Cerebellar nuclear complex (tissue), 1 donor: ENCODE measurements at regions not wholly inside any gene's neighbourhood (a gene's known extent, or its start where the extent isn't known, plus 50 kb on each side); places are given as distances from the start of the nearest gene placed in this dataset.

Experiments
- DNase-seq, 2 experiments: peaks; one replicate each; lab custom pipeline; 2025; lab: John Stamatoyannopoulos, UW

DNA sequence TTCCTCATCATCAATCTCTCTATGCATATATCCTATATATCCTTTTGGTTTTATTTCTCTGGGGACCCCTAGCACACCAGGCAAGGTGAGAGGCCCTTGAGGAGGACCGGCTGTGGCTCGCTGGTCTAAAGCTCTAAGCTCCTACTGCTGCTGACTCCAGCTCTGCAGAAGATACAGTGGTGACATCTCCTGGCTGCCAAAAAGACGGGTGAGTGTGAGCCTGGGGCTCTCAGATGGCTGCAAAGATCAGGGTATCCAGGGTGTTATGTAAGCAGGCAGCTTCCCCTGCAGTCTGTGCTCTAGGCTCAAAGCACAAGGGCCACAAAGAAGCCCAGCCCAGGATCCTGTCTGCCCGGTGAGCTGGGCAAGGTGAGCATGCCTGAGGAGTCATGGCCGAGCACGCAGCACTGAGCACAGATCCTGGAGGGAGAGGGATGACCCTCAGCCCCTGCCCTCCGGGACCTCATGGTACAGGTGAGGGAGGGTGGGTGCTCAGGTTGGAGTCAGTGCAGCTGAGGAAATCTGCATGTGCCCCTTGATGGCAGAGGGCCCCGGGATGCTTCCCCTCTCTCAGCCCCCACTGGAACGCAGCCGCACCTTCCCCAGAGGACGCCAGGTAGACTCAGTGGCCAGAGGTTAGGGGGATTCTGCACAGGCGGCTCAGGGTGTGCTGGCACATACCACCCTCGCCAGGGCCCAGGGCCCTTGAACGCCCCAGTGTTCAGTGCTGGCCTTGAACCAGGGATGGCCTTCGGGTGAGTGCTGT lies 95.4 kb upstream of the INSIG1 start:
- DNase-seq, result no peak

DNA sequence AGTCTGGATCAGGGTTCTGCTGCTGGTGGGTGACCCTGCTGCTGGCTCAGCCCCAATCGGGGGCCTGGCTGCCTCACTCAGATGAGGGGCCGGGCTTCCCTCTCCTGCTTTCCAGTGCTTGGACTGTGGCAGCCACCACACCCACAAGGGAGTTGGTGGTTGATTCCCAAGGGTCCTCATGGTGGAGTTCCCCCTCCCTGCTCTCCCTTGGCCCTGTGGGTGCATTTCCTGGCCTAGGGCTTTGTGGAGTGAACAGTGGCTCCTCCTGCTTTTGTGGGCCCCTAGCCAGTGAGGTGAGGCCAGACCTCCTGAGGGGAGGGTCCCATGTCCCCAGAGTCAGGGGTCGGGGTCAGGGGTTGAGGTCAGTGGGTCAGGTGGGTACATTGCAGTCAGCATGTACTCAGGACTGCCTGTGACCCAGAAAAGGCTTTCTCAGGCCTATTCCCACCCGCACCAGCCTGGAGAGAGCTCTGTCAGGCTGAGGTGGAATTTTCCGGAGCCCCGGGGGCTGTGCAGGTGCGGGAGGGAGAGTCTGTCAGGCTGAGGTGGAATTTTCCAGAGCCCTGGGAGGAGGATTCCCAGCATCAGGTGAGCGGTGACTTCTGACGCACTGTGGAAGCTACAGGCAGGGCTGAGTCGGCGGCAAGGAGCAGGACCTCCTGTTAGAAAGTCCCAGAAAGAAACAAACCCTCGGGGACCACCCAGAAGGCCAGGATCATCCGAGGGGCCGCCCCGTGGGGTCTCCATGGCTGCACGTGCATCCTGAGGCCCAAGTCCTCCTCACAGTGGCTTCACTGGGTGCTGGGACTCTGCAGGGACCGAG lies 94.4 kb upstream of the INSIG1 start:
- DNase-seq, result peak; percentile 88 to 91

DNA sequence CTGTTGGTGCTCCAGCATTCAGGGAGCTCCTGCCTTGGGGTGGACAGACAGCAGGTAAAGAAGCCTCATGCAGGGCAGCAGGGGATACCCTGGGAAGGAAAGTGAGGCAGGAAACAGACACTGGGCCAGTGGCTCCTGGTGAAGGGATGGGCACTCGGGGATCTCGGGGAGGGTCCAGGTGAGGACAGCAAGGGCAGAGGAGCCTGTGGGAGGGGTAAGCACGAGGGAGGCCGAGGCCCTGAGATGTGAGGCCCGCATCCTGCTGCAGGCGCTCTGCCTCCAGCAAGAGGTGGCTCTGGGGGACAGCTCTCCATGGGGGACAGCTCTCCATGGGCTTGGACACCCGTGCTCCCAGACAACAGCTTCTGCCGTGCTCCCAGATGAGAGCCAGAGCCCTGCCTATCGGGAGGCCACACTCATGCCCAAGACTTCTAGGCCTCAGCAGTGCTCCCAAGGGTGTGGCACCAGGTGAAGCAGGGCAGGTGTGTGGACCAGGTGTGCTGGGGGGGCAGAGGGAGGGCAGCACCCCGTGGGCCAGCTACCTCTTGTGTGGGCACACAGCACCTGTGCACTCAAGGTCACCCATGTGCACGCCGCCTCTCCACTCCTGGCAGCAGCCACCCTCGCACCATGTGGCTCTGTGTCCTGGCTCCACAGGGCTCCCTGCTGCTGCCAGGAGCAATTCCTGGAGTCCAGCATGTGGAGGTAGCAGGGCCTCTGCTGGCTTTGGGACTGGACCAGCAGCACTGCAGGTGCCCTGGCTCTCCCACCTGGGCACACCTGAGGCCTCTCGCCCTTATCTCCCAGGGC lies 93.6 kb upstream of the INSIG1 start:
- no peak for DNase-seq

DNA sequence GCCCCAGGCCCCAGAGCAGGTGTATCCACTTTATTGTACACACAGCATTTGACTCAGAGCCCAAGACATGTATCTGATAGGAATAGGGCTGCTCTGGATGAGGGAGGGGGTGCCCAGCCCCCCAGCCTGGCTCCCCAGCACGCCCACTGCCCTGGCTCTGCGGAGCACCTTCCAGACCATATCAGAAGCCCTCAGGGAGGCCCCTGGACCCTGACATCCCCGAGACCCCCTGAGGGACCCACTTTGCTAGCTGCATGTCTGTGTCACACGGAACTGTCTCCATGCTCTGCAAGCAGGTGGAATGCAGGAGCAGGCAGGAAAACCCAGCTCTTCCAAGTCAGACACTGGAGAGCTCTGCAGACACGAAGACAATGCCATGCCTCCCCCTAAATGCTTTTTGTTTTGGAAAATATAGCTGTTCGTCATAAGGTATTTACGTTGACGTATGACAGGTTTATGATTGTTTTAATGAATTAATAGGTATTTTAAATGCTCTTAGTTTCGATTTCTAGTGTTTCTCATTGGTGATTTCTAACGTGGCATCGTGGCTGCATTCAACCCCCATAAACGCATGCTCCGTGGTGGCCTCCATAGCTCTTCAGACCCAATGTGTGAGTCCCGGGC lies 92.8 kb upstream of the INSIG1 start:
- no peak for DNase-seq

DNA sequence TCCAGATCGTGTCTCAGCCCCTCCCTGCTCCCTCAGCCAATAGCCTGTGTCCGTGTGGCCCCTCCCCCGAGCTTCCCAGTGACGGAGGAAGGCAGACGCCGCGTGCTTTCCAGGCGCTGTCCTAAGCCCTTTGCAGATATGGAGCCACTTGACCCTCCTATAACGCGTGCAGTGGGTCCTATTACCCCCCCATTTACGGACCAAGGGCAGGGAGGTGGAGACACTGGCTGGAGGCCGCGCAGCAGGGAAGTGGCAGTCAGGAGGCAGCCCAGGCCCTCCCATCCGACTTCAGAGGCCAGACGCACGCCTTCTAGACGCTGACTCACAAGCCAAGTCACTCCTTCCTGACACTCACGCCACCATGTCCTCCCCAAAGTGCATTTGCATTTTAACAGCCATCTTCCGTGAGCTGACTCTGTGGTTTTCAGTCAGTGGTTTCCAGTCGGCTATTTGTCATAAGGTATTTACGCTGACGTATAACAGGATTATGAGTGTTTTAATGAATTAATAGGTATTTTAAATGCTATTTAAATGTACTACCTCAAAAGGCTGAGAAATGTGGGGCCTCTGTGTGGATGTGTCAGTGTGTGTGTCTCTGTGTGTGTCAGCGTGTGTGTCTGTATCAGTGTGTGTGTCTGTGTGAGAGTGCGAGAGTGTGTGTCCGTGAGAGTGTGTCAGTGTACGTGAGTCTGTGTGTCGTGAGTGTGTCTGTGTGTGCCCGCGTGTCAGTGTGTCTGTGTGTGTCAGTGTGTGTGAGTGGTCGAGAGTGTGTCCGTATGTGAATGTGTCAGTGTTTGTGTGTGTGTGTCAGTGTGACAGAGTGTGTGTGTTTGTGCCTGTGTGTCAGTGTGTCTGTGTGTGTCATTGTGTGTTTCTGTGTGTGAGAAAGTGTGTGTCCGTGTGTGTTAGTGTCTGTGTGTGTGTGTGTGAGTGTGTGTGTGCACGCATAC lies 92.0 kb upstream of the INSIG1 start:
- no peak for DNase-seq

DNA sequence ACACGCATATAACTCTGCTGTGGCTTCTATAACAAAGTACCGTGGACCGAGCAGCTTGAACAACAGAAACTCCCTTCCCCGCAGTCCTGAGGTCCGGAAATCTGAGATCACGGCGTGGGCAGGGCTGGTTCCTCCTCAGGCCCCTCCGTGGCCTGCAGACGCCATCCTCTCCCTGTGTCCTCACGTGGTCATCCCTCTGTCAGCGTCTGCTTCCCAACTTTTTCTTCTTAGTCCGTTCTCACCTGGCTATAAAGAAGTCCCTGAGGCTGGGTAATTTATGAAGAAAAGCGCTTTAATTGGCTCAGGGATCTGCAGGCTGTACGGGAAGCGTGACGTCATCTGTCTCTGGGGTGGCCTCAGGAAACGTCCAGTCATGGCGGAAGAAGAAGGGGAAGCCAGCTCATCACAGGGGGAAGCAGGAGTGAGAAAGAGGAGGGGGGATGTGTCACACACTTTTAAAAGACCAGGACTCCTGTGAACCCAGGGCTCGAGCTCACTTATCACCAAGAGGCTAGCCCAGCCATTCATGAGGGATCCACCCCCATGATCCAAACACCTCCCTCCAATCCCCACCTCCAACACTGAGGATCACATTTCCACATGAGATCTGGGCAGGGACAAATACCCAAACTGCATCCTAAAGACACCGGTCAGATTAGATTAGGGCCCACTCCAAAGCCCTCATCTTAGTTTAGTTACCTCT lies 91.2 kb upstream of the INSIG1 start:
- no peak for DNase-seq

DNA sequence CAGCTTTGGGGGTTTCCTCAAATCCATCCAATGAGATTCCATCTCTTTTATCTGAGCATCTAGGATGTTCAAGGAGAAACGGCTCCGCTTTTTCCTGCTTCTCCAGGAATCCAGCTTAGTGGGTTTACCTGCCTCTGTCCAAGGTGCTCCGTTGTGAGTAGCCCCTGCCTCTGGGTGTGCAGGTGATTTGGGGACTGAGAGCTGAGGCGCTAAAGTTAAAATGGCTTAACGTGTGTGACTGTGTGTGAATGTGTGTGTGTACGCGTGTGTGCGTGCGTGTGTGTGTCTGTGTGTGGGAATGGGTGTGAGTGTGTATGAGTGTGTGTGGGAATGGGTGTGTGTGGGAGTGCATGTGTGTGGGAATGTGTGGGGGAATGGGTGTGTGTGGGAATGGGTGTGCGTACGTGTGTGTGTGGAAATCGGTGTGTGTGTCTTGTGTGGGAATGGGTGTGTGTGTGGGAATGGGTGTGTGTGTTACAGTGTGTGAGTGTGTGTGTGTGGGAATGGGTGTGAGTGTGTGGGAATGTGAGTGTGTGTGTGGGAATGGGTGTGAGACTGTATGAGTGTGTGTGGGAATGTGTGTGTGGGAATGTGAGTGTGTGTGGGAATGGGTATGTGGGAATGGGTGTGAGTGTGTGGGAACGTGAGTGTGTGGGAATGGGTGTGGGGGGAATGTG lies 90.2 kb upstream of the INSIG1 start:
- DNase-seq, result no peak

DNA sequence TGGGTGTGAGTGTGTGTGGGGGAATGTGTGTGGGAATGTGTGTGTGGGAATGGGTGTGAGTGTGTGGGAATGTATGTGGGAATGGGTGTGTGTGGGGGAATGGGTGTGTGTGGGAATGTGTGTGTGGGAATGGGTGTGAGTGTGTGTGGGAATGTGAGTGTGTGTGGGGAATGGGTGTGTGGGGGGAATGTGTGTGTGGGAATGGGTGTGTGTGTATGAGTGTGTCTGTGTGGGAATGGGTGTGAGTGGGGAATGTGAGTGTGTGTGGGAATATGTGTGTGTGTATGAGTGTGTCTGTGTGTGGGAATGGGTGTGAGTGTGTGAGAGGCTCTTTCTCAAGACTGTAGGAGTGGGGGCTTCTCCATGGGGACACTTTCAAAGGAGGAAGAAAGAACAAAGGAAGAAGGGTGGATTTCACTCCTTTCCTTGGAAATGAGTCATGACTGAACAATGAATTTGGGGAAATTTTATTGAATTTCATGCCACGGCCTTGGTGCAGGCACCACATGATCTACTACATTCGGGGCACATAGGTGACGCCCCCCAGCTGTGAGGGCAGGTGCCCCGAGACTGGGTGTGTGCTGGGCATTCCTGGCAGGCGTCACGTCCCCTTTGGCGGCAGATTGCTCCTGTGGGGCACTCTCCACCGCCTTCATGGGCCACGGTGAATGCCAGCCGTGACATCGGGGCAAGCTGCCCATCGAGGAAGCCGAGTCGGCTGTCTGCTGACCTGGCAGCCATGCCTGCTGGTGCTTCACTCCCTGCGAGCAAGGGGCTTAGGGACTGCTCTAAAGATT lies 88.8 kb upstream of the INSIG1 start:
- DNase-seq, result no peak

DNA sequence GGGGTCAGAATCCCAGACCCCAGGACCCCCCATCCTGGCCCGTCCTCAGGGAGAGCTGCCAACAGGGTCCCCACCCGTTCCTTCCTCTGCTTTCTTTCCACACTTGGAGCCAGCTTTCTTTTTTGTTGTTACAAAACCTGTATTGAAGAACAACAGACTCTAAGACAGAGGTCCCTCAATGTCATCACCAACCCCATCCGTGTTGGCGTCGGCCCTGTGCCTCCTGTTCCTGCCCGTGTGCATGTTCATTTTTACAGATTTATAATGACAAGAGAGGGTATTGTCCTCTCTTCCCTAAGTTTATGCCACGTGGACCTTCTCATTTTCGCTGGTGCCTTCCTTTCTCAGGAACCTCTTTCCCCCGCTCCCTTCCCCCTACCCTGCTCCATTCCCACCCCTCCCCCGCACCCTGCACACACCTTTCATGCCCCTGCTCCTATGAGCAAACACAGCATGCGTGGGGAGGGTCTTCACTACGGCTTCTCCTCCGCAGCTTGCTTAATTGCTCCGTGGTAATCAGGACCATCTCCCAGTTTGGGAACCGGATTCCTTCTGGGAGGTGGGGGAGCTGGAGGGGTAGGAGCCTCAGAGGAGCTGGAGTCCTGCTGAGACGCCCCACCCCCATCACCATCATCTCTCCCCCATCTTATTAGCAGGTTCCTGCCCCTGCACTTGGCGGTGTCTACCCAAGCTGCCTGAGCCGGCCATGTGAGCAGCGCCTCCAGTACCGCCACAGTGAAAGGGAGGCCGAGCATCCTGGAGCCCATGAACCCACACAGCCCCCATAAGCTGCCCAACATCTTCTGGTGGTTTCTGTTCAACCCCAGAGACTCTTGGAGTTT lies 88.0 kb upstream of the INSIG1 start:
- no peak for DNase-seq

DNA sequence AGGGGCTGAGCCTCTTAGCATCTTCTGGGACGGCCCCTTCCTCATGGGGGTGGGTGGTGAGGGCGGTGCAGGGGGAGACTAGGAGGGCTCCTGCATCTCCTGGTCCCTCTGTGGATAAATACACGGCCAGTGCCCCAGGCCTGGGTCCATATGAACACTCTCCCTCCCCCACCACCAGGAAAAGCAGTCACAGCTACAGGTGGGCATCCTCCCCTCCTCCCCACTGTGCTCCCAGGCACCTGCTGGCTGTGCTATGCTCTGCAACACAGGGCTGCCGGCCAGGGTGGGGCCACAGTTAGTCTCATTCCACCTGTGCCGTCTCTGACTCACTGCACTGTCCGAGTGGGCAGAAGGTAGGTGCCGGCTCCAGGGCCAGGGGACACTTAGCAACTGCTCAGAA lies 87.3 kb upstream of the INSIG1 start:
- no peak for DNase-seq

DNA sequence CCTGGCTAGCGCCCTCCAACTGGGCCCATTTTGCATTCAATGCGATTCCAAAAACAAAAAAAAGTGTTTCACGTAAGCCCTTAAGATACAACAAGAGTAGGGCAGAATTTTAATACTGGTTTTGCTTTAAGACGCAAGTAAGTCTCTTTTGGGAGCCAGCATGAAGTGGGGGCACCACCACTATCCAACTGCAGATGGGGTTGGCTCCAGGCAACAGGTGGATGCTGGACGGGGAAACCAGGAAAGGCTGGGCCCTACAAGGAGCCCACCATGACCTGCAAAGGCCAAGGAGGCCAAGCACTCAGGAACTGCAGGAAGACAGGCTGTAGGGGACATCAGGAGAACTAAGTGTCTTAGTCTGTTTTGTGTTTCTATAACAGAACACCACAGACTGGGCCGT lies 86.5 kb upstream of the INSIG1 start:
- DNase-seq, result no peak

DNA sequence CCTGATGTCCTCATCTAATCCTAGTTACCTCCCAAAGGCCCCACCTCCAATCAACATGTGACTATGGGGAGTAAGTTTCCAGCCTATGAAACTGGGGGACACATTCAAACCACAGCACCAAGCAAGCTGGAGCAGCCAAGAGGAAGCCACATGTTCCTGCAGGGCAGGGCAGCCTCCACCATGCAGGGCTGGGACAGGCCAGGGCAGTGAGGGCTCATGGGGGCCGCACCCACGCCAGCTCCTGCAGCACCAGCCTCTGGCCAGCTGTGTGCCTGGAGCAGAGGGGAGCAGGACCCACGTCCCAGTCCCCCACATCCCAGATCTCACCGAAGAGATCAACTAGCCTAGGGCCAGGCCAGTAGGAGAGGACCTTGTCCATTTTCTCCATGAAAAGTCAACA lies 85.9 kb upstream of the INSIG1 start:
- DNase-seq, result no peak

DNA sequence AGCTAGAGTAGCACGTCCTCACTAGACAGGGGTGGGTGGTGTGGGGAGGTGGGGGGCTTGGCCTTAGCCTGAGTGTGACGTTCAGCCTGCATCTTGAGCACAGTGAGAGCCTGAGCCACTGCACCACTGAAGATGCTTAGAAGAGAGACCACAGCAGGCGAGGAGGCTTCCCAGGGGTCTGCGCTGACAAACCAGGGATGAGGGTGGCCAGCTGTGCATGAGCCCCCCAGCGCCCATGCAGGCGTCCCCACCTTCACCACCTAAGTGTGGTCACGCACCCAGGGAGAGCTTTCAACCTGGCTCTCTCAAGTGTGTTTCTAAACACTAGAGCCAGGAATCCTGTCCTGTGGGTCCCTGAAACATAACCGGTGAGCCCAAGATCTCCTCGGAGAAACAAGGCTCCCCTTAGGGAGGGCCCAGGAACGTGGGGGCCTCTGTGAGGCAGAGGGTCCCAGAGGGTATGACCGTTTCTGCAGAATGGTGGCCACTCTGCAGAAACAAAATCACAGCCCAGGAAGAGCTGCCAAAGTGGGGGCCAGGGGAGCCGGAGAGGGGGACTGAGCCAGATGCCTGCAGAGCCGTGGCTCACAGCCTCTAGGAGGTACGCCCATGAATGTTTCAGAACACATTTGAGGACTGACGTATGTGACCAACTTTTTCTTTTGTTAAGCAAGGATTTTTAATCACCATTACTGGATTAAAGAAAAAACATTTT lies 85.2 kb upstream of the INSIG1 start:
- DNase-seq, result no peak

DNA sequence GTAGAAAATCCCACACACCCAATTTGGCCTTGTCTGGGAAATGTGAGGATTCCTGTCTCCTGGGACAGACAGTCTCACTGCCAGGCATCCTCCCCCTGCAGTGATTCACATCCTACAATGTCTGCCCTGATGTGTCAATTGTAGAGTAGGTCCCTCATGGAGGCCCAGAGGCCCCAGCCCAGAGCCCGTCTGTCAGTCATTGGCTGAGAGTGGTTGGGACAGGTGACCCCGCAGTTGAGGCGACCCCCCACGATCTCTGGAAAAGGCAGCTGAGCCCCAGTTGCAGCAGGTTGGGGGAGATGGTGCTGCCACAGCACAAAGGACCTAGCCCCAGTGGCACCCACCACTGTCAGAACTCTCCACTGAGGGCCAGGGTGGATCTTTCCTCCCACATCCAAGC lies 84.3 kb upstream of the INSIG1 start:
- DNase-seq, result no peak

DNA sequence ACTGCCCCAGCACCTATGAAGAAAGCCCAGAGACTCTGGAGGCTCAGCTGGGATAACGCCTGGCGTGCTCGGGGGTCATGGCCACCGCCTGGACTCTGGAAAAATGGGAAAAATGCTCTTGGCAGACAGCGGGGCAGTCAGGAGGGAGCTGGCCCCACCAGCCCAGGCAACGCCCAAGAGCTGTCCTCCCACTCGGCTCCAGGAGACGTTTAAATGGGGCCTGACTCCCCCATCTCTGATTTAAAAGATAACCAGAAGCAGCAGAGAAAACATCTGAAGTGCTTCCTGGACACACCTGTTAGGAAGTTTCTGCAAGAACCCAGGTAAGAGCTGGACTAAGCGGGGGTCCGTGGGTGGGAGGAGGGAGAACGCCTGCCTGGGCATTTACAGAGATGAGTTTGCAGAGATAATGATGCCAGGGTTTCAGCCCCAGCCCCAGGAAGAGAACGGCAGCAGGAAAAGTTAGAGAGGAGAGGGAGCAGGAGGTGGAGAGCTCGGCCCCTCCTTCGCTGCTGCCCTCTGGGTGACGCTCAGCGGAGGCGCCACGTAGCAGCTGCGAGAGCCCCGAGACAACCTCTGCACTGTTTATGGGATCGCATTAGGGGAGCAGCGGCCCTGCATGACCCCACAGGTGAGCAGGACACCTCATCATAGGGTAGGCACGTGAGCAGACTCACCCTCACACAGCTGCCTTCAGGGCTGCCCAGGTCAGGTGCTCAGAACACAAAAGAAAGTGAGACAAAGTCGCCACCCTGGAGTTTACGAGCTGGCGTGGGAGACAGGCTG lies 83.5 kb upstream of the INSIG1 start:
- no peak for DNase-seq

DNA sequence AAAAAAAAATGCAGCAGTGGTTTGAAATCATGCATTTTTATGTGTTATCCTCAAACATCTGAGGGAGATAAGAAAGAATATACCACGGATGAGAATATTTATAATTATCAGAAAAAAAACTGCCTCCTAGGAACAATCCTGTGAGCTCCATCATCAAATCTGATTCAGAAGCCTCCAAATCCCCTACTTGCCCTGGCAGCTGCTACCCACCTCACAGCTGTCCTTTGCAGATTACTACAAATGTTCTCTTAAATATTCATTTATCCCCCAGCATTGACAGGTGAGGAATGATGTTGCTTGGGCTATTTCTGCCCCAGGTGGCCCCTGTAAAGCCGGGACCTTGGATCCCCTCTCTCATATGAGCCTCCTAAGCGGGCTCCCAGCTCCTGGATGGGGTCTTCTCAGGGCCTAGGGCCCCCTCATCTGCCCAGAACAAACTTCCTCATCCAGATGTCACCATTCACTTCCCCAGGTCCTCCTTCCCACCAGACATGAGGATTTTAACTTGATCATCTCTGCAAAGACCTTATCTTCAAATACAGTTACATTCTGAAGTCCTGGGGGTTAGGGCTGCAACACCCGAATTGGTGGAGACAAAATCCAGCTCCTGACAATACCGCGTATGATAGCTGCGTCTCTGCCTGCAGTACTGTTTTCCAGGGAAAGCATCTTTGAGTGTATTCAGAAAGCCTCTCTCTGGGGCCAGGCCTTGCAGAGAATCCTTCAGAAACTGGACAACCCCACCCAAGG lies 81.9 kb upstream of the INSIG1 start:
- DNase-seq, result no peak
